ENCODE measurements at regions not wholly inside any gene's neighbourhood (a gene's known extent, or its start where the extent isn't known, plus 50 kb on each side); places are given as distances from the start of the nearest gene placed in this dataset.
A peak's percentile ranks its signal among the peaks of the same experiment; 100 is the strongest.

GRCh38 chr6:22830463-22830862 is 261.1 kb downstream of the HDGFL1 start:
- no peaks in the 10 kb centered on the region for H3K79me1 ChIP-seq (replicated peaks; ENCODE audit: low read length, poor library complexity, severe bottlenecking)
- DNase-seq = no peak
- no peak overlapping the region for H3K9ac ChIP-seq (ENCODE audit: low read length)
- H2AFZ ChIP-seq (ENCODE audit: low read depth, low read length) = no peak overlapping the region
- H3K9me3 ChIP-seq (ENCODE audit: control insufficient read depth, low read length) = no peaks in the 10 kb centered on the region
- H2AK5ac ChIP-seq (ENCODE audit: low read length, severe bottlenecking) = peak overlapping the region; percentile 68
- H4K8ac ChIP-seq (ENCODE audit: low read length) = no peak overlapping the region
- H3K4me3 ChIP-seq (ENCODE audit: insufficient read depth in 1 of 2, low read depth in 1 of 2, low read length in 2 of 2) = no peak overlapping the region
- no peak overlapping the region for H3K27ac ChIP-seq (ENCODE audit: low read length, poor library complexity, severe bottlenecking)
- no peak overlapping the region for H2BK120ac ChIP-seq (ENCODE audit: low read depth, low read length)
- H3K4me1 ChIP-seq (ENCODE audit: control insufficient read depth, insufficient read depth, low read depth, low read length) = no peaks in the 10 kb centered on the region
- no peak overlapping the region for H3K4ac ChIP-seq (ENCODE audit: low read depth in 1 of 2, low read length in 2 of 2)
- no peak overlapping the region for H3K4me2 ChIP-seq (ENCODE audit: low read length, poor library complexity, severe bottlenecking)
- H2BK15ac ChIP-seq (ENCODE audit: low read depth, poor library complexity, severe bottlenecking) = no peak overlapping the region
- H3K14ac ChIP-seq (ENCODE audit: low read length in 2 of 2) = no peak overlapping the region
- H3K36me3 ChIP-seq (ENCODE audit: control insufficient read depth in 1 of 2, insufficient read depth in 2 of 2, low read depth in 1 of 2, low read length in 2 of 2) = no peaks in the 10 kb centered on the region
- 91% methylated on average over 2 of the region's 3 CpGs for WGBS
- no peak overlapping the region for H2BK12ac ChIP-seq (ENCODE audit: low read length in 2 of 2)
- H3K23ac ChIP-seq (ENCODE audit: low read length in 2 of 2) = no peak overlapping the region
- H3K18ac ChIP-seq (ENCODE audit: low read depth in 1 of 2, low read length in 2 of 2) = no peak overlapping the region
- H2BK5ac ChIP-seq (ENCODE audit: low read depth, low read length, poor library complexity, severe bottlenecking) = no peak overlapping the region
- H3K27me3 ChIP-seq (ENCODE audit: control insufficient read depth in 1 of 2, insufficient read depth in 1 of 2, low read length in 2 of 2) = no peaks in the 10 kb centered on the region
- H4K91ac ChIP-seq (ENCODE audit: low read length) = no peak overlapping the region

GRCh38 chr6:22833191-22833590 is 263.8 kb downstream of the HDGFL1 start:
- Histone ChIP-seq H4K8ac (ENCODE audit: low read length) (no peak overlapping the region), H3K36me3 (ENCODE audit: control insufficient read depth in 1 of 2, insufficient read depth in 2 of 2, low read depth in 1 of 2, low read length in 2 of 2) (no peaks in the 10 kb centered on the region), H2AK5ac (ENCODE audit: low read length, severe bottlenecking) (no peak overlapping the region), H2AFZ (ENCODE audit: low read depth, low read length) (no peak overlapping the region), H4K91ac (ENCODE audit: low read length) (no peak overlapping the region), H3K23ac (ENCODE audit: low read length in 2 of 2) (no peak overlapping the region), H3K4me2 (ENCODE audit: low read length, poor library complexity, severe bottlenecking) (no peak overlapping the region), H2BK5ac (ENCODE audit: low read depth, low read length, poor library complexity, severe bottlenecking) (no peak overlapping the region), H3K27me3 (ENCODE audit: control insufficient read depth in 1 of 2, insufficient read depth in 1 of 2, low read length in 2 of 2) (no peaks in the 10 kb centered on the region), H3K9ac (ENCODE audit: low read length) (no peak overlapping the region), H3K4ac (ENCODE audit: low read depth in 1 of 2, low read length in 2 of 2) (no peak overlapping the region), H3K14ac (ENCODE audit: low read length in 2 of 2) (no peak overlapping the region), H3K79me1 (replicated peaks; ENCODE audit: low read length, poor library complexity, severe bottlenecking) (no peaks in the 10 kb centered on the region), H3K4me3 (ENCODE audit: insufficient read depth in 1 of 2, low read depth in 1 of 2, low read length in 2 of 2) (no peak overlapping the region), H3K18ac (ENCODE audit: low read depth in 1 of 2, low read length in 2 of 2) (no peak overlapping the region), H2BK120ac (ENCODE audit: low read depth, low read length) (no peak overlapping the region), H3K9me3 (ENCODE audit: control insufficient read depth, low read length) (peaks cover 4% of the 10 kb centered on the region), H2BK15ac (ENCODE audit: low read depth, poor library complexity, severe bottlenecking) (no peak overlapping the region), H3K27ac (ENCODE audit: low read length, poor library complexity, severe bottlenecking) (no peak overlapping the region), H3K4me1 (ENCODE audit: control insufficient read depth, insufficient read depth, low read depth, low read length) (no peaks in the 10 kb centered on the region), H2BK12ac (ENCODE audit: low read length in 2 of 2) (no peak overlapping the region)
- 73% methylated on average over 3 of the region's 3 CpGs for WGBS
- DNase-seq = no peak

GRCh38 chr6:22838345-22838744 is 269.0 kb downstream of the HDGFL1 start:
- Histone ChIP-seq H2BK15ac (ENCODE audit: low read depth, poor library complexity, severe bottlenecking) (no peak overlapping the region), H3K4ac (ENCODE audit: low read depth in 1 of 2, low read length in 2 of 2) (no peak overlapping the region), H2BK12ac (ENCODE audit: low read length in 2 of 2) (no peak overlapping the region), H3K4me2 (ENCODE audit: low read length, poor library complexity, severe bottlenecking) (no peak overlapping the region), H3K14ac (ENCODE audit: low read length in 2 of 2) (no peak overlapping the region), H3K36me3 (ENCODE audit: control insufficient read depth in 1 of 2, insufficient read depth in 2 of 2, low read depth in 1 of 2, low read length in 2 of 2) (no peaks in the 10 kb centered on the region), H3K4me3 (ENCODE audit: insufficient read depth in 1 of 2, low read depth in 1 of 2, low read length in 2 of 2) (no peak overlapping the region), H3K27ac (ENCODE audit: low read length, poor library complexity, severe bottlenecking) (no peak overlapping the region), H3K27me3 (ENCODE audit: control insufficient read depth in 1 of 2, insufficient read depth in 1 of 2, low read length in 2 of 2) (no peaks in the 10 kb centered on the region), H3K79me1 (replicated peaks; ENCODE audit: low read length, poor library complexity, severe bottlenecking) (no peaks in the 10 kb centered on the region), H2AFZ (ENCODE audit: low read depth, low read length) (no peak overlapping the region), H4K8ac (ENCODE audit: low read length) (no peak overlapping the region), H2BK120ac (ENCODE audit: low read depth, low read length) (no peak overlapping the region), H3K23ac (ENCODE audit: low read length in 2 of 2) (no peak overlapping the region), H2AK5ac (ENCODE audit: low read length, severe bottlenecking) (no peak overlapping the region), H3K9me3 (ENCODE audit: control insufficient read depth, low read length) (peaks cover 32% of the 10 kb centered on the region), H3K4me1 (ENCODE audit: control insufficient read depth, insufficient read depth, low read depth, low read length) (no peaks in the 10 kb centered on the region), H3K9ac (ENCODE audit: low read length) (no peak overlapping the region), H4K91ac (ENCODE audit: low read length) (no peak overlapping the region), H3K18ac (ENCODE audit: low read depth in 1 of 2, low read length in 2 of 2) (no peak overlapping the region), H2BK5ac (ENCODE audit: low read depth, low read length, poor library complexity, severe bottlenecking) (no peak overlapping the region)
- DNase-seq = peak; percentile 10
- no CpG with 5 or more reads among the region's 4 CpGs for WGBS

- Histone ChIP-seq H3K9ac (ENCODE audit: low read length) (no peak overlapping the region), H3K4me1 (ENCODE audit: control insufficient read depth, insufficient read depth, low read depth, low read length) (no peaks in the 10 kb centered on the region), H4K8ac (ENCODE audit: low read length) (no peak overlapping the region), H3K79me1 (replicated peaks; ENCODE audit: low read length, poor library complexity, severe bottlenecking) (no peaks in the 10 kb centered on the region), H2BK120ac (ENCODE audit: low read depth, low read length) (no peak overlapping the region), H4K91ac (ENCODE audit: low read length) (no peak overlapping the region), H3K9me3 (ENCODE audit: control insufficient read depth, low read length) (peaks cover 9% of the 10 kb centered on the region), H2AFZ (ENCODE audit: low read depth, low read length) (no peak overlapping the region), H3K4me3 (ENCODE audit: insufficient read depth in 1 of 2, low read depth in 1 of 2, low read length in 2 of 2) (no peak overlapping the region), H3K36me3 (ENCODE audit: control insufficient read depth in 1 of 2, insufficient read depth in 2 of 2, low read depth in 1 of 2, low read length in 2 of 2) (no peaks in the 10 kb centered on the region), H3K4ac (ENCODE audit: low read depth in 1 of 2, low read length in 2 of 2) (no peak overlapping the region), H3K27me3 (ENCODE audit: control insufficient read depth in 1 of 2, insufficient read depth in 1 of 2, low read length in 2 of 2) (no peaks in the 10 kb centered on the region), H2BK12ac (ENCODE audit: low read length in 2 of 2) (no peak overlapping the region), H3K23ac (ENCODE audit: low read length in 2 of 2) (no peak overlapping the region), H3K14ac (ENCODE audit: low read length in 2 of 2) (no peak overlapping the region), H3K4me2 (ENCODE audit: low read length, poor library complexity, severe bottlenecking) (no peak overlapping the region), H2AK5ac (ENCODE audit: low read length, severe bottlenecking) (no peak overlapping the region), H2BK15ac (ENCODE audit: low read depth, poor library complexity, severe bottlenecking) (no peak overlapping the region), H2BK5ac (ENCODE audit: low read depth, low read length, poor library complexity, severe bottlenecking) (no peak overlapping the region), H3K18ac (ENCODE audit: low read depth in 1 of 2, low read length in 2 of 2) (no peak overlapping the region), H3K27ac (ENCODE audit: low read length, poor library complexity, severe bottlenecking) (no peak overlapping the region)
- no peak for DNase-seq
These were observed 276.1 kb downstream of the HDGFL1 start for GRCh38 chr6:22845467-22845866.
